NCI-H2107 treated with DMSO at 0.1 percent for 48 hours (cell line): ENCODE measurements at regions not wholly inside any gene's neighbourhood (a gene's known extent, or its start where the extent isn't known, plus 50 kb on each side); places are given as distances from the start of the nearest gene placed in this dataset.
"Not testable (repeated sequence)": the region's sequence is repeated elsewhere in the genome, so short reads cannot be mapped to it uniquely, and the experiment has no call there.

Experiments used
- DNase-seq: peaks from one replicate; lab custom pipeline; 2025; ENCODE audit not compliant: unreplicated experiment; lab: John Stamatoyannopoulos, UW

DNA sequence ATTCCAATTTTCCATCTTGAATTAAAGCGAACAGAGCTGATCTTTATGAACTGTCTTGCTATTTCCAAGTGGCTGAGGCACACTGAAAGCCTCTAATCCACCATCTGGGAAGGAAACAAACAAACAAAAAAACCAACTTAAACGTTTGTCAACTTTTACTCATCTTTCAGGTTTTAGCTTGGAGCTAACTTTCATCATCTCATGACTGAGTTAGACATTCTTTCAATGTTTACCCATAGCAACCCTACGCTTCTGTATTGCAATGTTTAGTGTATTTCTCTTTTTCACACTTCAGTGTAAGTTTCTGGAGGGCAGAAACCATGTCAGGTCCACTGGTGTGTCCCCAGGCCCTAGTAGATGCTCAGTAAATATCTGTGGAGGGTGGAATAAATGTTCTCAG lies 343.8 kb downstream of the GBA3 start:
- DNase-seq, result no peak

GRCh38 chr4:23035521-23036056 lies 342.9 kb downstream of the GBA3 start:
- DNase-seq, result no peak

- DNase-seq, result no peak
Measured at GRCh38 chr4:23034731-23035130, 342.0 kb downstream of the GBA3 start.

DNA sequence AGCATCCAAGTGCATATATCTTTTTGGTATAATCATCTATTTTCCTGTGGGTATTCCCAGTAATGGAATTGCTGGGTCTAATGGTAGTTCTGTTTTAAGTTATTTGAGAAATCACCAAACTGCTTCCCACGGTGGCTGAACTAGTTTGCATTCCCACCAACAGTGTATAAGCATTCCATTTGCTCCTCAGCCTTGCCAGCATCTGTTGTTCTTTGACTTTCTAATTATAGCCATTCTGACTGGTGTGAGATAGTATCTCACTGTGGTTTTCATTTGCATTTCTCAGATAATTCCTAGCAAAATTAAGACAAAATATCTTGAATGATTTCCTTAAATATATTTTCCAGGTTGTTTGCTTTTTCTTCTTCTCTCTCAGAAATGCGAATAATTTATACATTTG lies 341.1 kb downstream of the GBA3 start:
- no peak for DNase-seq

GRCh38 chr4:23028875-23029274 lies 336.1 kb downstream of the GBA3 start:
- no peak for DNase-seq

- no peak for DNase-seq
Measured at GRCh38 chr4:23023666-23024065, 330.9 kb downstream of the GBA3 start.

GRCh38 chr4:23023121-23023520 lies 330.4 kb downstream of the GBA3 start:
- DNase-seq, result no peak

DNA sequence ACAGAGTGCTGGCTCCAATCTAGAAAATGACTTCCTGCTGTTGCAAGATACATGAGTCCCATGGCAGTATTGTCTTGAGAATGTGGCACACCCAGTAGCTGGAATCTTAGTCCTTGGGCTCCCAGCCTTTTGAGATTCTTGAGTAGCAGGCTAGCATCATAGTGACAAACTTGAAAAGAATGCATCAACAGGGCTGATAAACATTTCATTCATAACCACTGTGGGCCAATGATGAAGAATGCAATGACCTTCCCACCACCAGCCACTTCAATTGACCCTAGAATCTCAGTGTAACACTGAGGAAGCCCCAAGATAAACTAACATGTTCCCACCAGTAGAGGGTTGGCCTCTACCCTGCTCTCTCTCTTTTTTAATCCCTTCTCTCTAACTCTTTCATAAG lies 329.3 kb downstream of the GBA3 start:
- no peak for DNase-seq

DNA sequence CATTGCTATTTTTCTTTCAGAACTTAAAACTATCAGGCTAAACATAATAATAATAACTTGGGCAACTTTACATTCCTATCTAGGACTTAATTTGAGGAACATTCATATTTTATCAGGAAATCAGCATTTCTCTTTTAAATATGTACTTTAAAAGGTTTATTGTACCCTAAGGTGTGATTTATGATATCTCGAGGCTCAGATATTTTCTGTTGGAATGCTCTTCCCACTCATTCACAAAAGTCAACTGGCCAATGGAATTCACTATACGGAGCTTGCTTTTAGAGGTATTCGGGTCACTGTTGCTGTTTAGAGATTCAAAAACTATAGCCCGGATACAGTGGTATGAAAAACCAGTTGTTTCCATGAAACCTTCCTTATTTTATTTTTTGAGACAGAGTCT lies 328.3 kb downstream of the GBA3 start:
- DNase-seq, result no peak

DNA sequence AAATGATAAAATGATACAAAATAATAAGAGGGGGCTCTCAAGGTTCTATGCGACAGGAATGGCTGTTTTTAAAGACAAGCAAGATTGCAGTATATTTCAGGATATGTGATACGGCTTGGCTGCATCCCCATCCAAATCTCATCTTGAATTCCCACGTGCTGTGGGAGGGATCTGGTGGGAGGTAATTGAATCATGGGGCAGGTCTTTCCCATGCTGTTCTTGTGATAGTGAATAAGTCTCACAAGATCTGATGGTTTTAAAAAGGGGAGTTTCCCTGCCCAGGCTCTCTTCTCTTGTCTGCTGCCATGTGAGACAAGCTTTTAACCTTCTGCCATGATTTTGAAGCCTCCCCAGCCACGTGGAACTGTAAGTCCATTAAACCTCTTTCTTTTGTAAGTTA lies 327.7 kb downstream of the GBA3 start:
- DNase-seq, result not testable (repeated sequence)

- DNase-seq, result no peak
Measured at GRCh38 chr4:23016981-23017380, 324.2 kb downstream of the GBA3 start.

DNA sequence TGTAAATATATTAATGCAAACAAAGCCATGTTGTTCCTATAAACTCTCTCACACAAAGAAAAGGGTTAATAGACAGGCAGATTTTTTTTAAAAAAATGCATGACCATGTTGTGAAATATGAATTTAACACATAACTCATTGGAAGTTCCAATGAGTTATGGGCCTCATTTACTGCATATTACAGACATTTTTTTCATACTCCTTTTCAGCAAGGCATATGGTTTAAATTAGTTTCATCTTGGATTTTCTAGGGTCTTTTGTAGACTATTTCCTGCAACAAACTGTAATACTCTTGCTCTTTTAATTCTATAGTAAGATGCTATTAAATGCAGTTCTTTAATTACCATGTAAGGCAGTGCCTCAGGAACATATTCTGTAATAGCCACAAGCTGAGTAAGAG lies 323.1 kb downstream of the GBA3 start:
- no peak for DNase-seq

- DNase-seq, result no peak
Measured at GRCh38 chr4:23009093-23009492, 316.4 kb downstream of the GBA3 start.

GRCh38 chr4:23006756-23007155 lies 314.0 kb downstream of the GBA3 start:
- DNase-seq, result no peak

GRCh38 chr4:23005691-23006090 lies 313.0 kb downstream of the GBA3 start:
- DNase-seq, result no peak

DNA sequence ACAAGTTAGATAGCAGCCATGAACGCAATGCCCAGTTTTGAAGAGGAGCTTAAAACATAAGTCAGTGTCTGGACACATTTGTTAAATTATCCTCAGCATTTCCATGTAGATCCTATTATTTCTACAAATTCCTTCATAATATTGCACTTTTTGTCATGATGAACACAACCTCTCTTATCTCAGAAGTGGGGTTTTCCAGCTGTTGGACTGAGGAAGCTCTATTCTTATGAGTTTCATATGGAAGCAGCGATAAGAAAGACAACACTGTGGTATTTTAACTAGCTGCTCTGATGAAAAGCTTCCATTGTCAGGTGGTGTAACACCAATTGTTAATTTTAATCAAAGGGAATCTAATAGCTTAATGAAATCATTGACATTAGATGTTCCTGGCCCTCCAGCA lies 308.7 kb downstream of the GBA3 start:
- DNase-seq, result no peak

- no peak for DNase-seq
Measured at GRCh38 chr4:22999419-22999818, 306.7 kb downstream of the GBA3 start.

GRCh38 chr4:22997358-22998224 lies 304.9 kb downstream of the GBA3 start:
- no peak for DNase-seq

GRCh38 chr4:22991576-22991975 lies 298.8 kb downstream of the GBA3 start:
- no peak for DNase-seq

DNA sequence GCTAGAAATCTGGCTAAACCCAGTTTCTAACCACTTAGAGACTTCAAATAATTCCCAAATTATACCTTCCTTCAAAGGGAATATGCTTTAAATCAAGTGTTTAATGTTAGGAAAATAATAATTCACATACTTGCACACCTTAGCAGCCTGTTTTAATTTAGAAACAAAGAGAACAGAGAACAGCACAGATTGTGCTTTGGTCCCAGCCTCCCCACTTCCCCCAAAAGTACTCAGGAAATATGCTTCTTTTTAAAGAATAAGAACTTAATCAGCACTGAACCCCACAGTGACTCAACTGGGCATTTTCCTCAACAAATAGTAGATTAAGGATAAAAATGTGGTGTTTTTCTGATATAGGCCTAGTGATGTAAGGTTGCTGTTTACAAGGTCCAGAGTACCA lies 295.8 kb downstream of the GBA3 start:
- no peak for DNase-seq

DNA sequence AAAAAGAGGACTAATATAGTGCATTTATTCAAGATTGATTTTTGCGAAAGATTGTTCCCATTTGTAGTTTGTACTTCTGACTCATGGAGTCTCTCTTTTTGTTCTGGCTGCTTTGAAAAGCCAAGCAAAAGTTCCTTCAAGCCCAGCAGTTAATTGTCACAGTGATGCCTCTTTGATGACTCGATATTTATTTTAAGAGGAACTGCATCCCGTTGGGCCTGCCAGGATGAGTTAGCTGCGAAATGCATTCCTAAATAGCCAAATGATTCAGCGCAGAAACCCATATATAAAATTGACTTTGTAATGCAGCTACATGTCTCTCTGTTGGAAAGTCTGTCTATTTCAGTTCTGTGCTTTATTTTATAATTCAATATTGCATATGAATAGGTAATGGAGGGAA lies 295.1 kb downstream of the GBA3 start:
- no peak for DNase-seq

DNA sequence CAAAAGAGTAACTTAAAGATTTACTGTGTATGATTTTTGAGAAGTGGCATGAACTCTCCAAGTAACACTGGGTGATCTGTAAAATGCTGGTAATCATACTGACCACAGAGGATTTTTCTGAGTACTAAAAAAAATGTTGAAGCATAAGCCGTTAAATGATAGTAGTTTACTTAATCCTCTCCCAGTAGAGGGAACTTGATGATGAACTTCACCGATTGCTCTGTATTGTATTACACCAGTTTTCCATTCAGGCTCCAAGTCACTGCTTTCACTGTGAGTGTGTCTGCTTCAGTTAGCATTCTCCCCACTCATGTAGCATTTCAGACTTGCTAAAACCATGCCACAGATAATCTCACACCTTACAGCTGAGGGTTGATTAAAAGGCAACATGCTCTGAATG lies 294.1 kb downstream of the GBA3 start:
- no peak for DNase-seq

GRCh38 chr4:22986262-22986661 lies 293.5 kb downstream of the GBA3 start:
- DNase-seq, result no peak
